H1 (cell line): ENCODE measurements at regions not wholly inside any gene's neighbourhood (a gene's known extent, or its start where the extent isn't known, plus 50 kb on each side); places are given as distances from the start of the nearest gene placed in this dataset.

Experiments used
- CTCF ChIA-PET: fragments of 300-600 bp; sonication (Branson Sonifier 250); formaldehyde crosslinking; loops from one replicate; lab custom pipeline; 2021; ENCODE audit not compliant: partially characterized antibody; lab: Charles Lee
- POLR2A ChIA-PET: fragments of 300-600 bp; sonication (Branson Sonifier 250); formaldehyde crosslinking; loops from one replicate; lab custom pipeline; 2021; ENCODE audit warnings: inconsistent platforms; ENCODE audit not compliant: partially characterized antibody; lab: Charles Lee
- DNase-seq, 2 experiments: peaks; one replicate each; pipeline versions ENCODE4 v3.0.0 to v3.0.0-alpha.2; 2010 to 2022; ENCODE audit warnings: low spot score in 2 of 2, low read depth in 1 of 2, mixed read lengths in 1 of 2
- FAIRE-seq: peaks from 2 replicates; lab custom pipeline; 2011; peaks lifted over from hg19 to GRCh38; lab: Jason Lieb, UNC
- H2AFZ ChIP-seq: 2 replicates; pipeline ENCODE4 v1.8.1; 2012; ENCODE audit warnings: low read length, inconsistent platforms
- H2AK5ac ChIP-seq: 2 replicates; pipeline ENCODE4 v1.6.1; 2013; ENCODE audit warnings: low read depth, low read length
- H2BK120ac ChIP-seq: replicated peaks from 2 replicates; pipeline ENCODE3; 2013; ENCODE audit warnings: low read depth, low read length, inconsistent platforms
- H2BK12ac ChIP-seq: 2 replicates; pipeline ENCODE4 v1.6.1; 2013; ENCODE audit warnings: low read depth, low read length
- H2BK15ac ChIP-seq: 2 replicates; pipeline ENCODE4 v1.6.1; 2013; ENCODE audit warnings: low read length
- H2BK20ac ChIP-seq: 2 replicates; pipeline ENCODE4 v1.6.1; 2013; ENCODE audit warnings: low read length
- H2BK5ac ChIP-seq: 2 replicates; pipeline ENCODE4 v1.6.1; 2013; ENCODE audit warnings: low read depth, low read length
- H3K14ac ChIP-seq: 2 replicates; pipeline ENCODE4 v1.6.1; 2013; ENCODE audit warnings: inconsistent platforms; ENCODE audit not compliant: insufficient read length
- H3K18ac ChIP-seq: 2 replicates; pipeline ENCODE4 v1.6.1; 2013; ENCODE audit warnings: low read length; ENCODE audit errors: extremely low read depth
- H3K23ac ChIP-seq: 2 replicates; pipeline ENCODE4 v1.6.1; 2013; ENCODE audit warnings: inconsistent platforms; ENCODE audit not compliant: insufficient read length
- H3K23me2 ChIP-seq: 2 replicates; pipeline ENCODE4 v1.6.1; 2013; ENCODE audit warnings: low read depth, low read length
- H3K27ac ChIP-seq: 2 replicates; pipeline ENCODE4 v1.6.1; 2011; ENCODE audit warnings: low read depth, low read length, inconsistent platforms
- H3K27me3 ChIP-seq, 4 experiments: replicated peaks in 1 of 4; 1 replicate in 1 of 4; 2 replicates in 3 of 4; pipeline versions ENCODE4 v1.6.1 to v1.8.1; 2011 to 2013; ENCODE audit warnings: low read length in 3 of 4, mild to moderate bottlenecking in 3 of 4, inconsistent platforms in 2 of 4, mixed read lengths in 2 of 4, moderate library complexity in 1 of 4; ENCODE audit not compliant: control insufficient read depth in 3 of 4, insufficient read depth in 3 of 4; ENCODE audit errors: extremely low read depth in 1 of 4
- H3K36me3 ChIP-seq, 4 experiments: 2 replicates each; pipeline versions ENCODE4 v1.6.1 to v1.8.1; 2011 to 2013; ENCODE audit warnings: mild to moderate bottlenecking in 4 of 4, low read length in 3 of 4, moderate library complexity in 2 of 4, control low read depth in 1 of 4, inconsistent platforms in 1 of 4; ENCODE audit not compliant: insufficient read depth in 4 of 4, control insufficient read depth in 2 of 4
- H3K4ac ChIP-seq: replicated peaks from 2 replicates; pipeline ENCODE3; 2013; ENCODE audit warnings: low read length, low read depth, mixed read lengths, inconsistent platforms; ENCODE audit not compliant: insufficient read length
- H3K4me1 ChIP-seq, 4 experiments: replicated peaks in 1 of 4; 1 replicate in 1 of 4; 2 replicates in 3 of 4; pipeline versions ENCODE4 v1.6.1 to v1.8.1; 2011 to 2013; ENCODE audit warnings: low read length in 3 of 4, inconsistent platforms in 2 of 4, mixed read lengths in 1 of 4; ENCODE audit not compliant: insufficient read depth in 4 of 4, control insufficient read depth in 3 of 4
- H3K4me2 ChIP-seq, 2 experiments: 2 replicates each; pipeline versions ENCODE4 v1.6.1 to v1.8.1; 2011 to 2013; ENCODE audit warnings: low read depth in 2 of 2, low read length in 2 of 2, control low read depth in 1 of 2, inconsistent platforms in 1 of 2, mild to moderate bottlenecking in 1 of 2; ENCODE audit not compliant: insufficient read depth in 1 of 2
- H3K4me3 ChIP-seq, 4 experiments: fragments of 200-600, 300-600 bp in 1 of 4; sonication (generic), shearing (Covaris generic), sonication (Bioruptor Twin) in 1 of 4; 2 replicates each; pipeline versions ENCODE4 v1.5.1 to v1.8.1; 2011 to 2016; ENCODE audit warnings: low read length in 4 of 4, low read depth in 3 of 4, control low read depth in 2 of 4, inconsistent platforms in 2 of 4, mild to moderate bottlenecking in 2 of 4, mixed read lengths in 1 of 4, moderate library complexity in 1 of 4; ENCODE audit not compliant: insufficient read depth in 2 of 4; ENCODE audit errors: extremely low read depth in 1 of 4
- H3K56ac ChIP-seq: replicated peaks from 2 replicates; pipeline ENCODE3; 2013; ENCODE audit warnings: low read depth, mild to moderate bottlenecking, mixed read lengths, low read length, inconsistent platforms; ENCODE audit not compliant: insufficient read length
- H3K79me1 ChIP-seq: 2 replicates; pipeline ENCODE4 v1.6.1; 2013; ENCODE audit warnings: low read depth, low read length, control low read depth
- H3K79me2 ChIP-seq, 2 experiments: 2 replicates each; pipeline versions ENCODE4 v1.6.1 to v1.8.1; 2012 to 2013; ENCODE audit warnings: low read length in 2 of 2, mild to moderate bottlenecking in 2 of 2, inconsistent platforms in 1 of 2; ENCODE audit not compliant: insufficient read depth in 2 of 2, control insufficient read depth in 1 of 2
- H3K9ac ChIP-seq, 4 experiments: replicated peaks in 1 of 4; 1 replicate in 1 of 4; 2 replicates in 3 of 4; pipeline versions ENCODE4 v1.6.1 to v1.8.1; 2011 to 2013; ENCODE audit warnings: low read depth in 3 of 4, low read length in 3 of 4, control low read depth in 2 of 4, mild to moderate bottlenecking in 2 of 4, moderate library complexity in 2 of 4, inconsistent platforms in 1 of 4; ENCODE audit errors: extremely low read depth in 1 of 4
- H3K9me3 ChIP-seq, 2 experiments: 2 replicates each; pipeline versions ENCODE4 v1.6.1 to v1.8.1; 2012 to 2013; ENCODE audit warnings: mild to moderate bottlenecking in 2 of 2, moderate library complexity in 2 of 2, control low read depth in 1 of 2, inconsistent platforms in 1 of 2, low read depth in 1 of 2, low read length in 1 of 2, mixed read lengths in 1 of 2; ENCODE audit not compliant: insufficient read depth in 2 of 2
- H4K20me1 ChIP-seq, 2 experiments: replicated peaks in 1 of 2; 2 replicates each; pipeline versions ENCODE3 to v1.8.1; 2011 to 2013; ENCODE audit warnings: inconsistent platforms in 2 of 2, low read length in 2 of 2, mild to moderate bottlenecking in 1 of 2; ENCODE audit not compliant: insufficient read depth in 2 of 2, control insufficient read depth in 1 of 2
- H4K5ac ChIP-seq: 2 replicates; pipeline ENCODE4 v1.6.1; 2013; ENCODE audit warnings: low read length, low read depth, mixed read lengths, inconsistent platforms; ENCODE audit not compliant: insufficient read length
- H4K8ac ChIP-seq: 2 replicates; pipeline ENCODE4 v1.8.0; 2013; ENCODE audit warnings: mild to moderate bottlenecking, moderate library complexity, low read length, inconsistent platforms; ENCODE audit not compliant: insufficient read depth; ENCODE audit errors: extremely low read depth
- H4K91ac ChIP-seq: replicated peaks from 2 replicates; pipeline ENCODE3; 2013; ENCODE audit warnings: low read length, mixed read lengths, inconsistent platforms; ENCODE audit not compliant: insufficient read length
- RBBP5 ChIP-seq: IDR thresholded peaks from 2 replicates; pipeline ENCODE4 v1.7.1; 2012; ENCODE audit warnings: low read depth, mild to moderate bottlenecking, inconsistent platforms, low read length, moderate library complexity, borderline replicate concordance
- RFX5 ChIP-seq: IDR thresholded peaks from 2 replicates; pipeline ENCODE4 v1.6.1; 2011; ENCODE audit warnings: low read depth, low read length, improper control_type of control experiment, borderline replicate concordance
- TCF12 ChIP-seq: IDR thresholded peaks from 2 replicates; pipeline ENCODE4 v1.6.1; 2011; ENCODE audit warnings: low read depth, mild to moderate bottlenecking, low read length
- WGBS, 2 experiments: shearing (Covaris generic) in 1 of 2; methylation state at CpG; one replicate each; pipeline versions ENCODE4 v1.1.6 to v1.1.7; 2013 to 2015; ENCODE audit warnings: low lambda C conversion rate in 2 of 2, mixed read lengths in 2 of 2, inconsistent platforms in 1 of 2, low coverage in 1 of 2, missing lambda C conversion rate in 1 of 2; ENCODE audit not compliant: insufficient replicate concordance in 2 of 2, insufficient coverage in 1 of 2, insufficient read length in 1 of 2; ENCODE audit errors: extremely low coverage in 1 of 2, missing lambda C conversion rate in 1 of 2; 5-methylcytosine and 5-hydroxymethylcytosine counted together

DNA sequence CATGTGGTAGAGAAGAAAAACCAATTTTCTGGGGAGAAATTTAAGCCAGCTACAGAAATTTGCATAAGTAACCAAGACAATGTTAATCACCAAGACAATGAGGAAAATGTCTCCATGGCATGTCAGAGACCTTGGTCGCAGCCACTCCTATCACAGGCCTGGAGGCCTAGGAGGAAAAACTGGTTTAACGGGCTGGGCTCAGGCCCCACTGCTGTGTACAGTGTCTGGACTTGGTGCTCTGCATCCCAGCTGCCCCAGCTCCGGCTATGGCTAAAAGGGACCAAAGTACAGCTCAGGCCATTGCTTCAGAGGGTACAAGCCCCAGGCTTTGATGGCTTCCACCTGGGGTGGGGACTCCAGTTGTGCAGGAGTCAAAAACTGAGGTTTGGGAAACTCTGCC lies 1075.1 kb upstream of the CDH18 start:
- WGBS, 2 experiments = 93% methylated on average over 3 of the region's 3 CpGs; no CpG with 5 or more reads in 1 of the 2 experiments
- no peak for FAIRE-seq
- TF ChIP-seq RBBP5 (no peak), RFX5 (no peak), TCF12 (no peak)

More for the DNA sequence above, 1075.1 kb upstream of the CDH18 start:
- Histone ChIP-seq H4K5ac (no peak overlapping the region), H3K23me2 (no peaks in the 10 kb centered on the region), H3K4me2 (no peak overlapping the region), H3K23ac (no peak overlapping the region), H3K4me1 (no peaks in the 10 kb centered on the region), H3K27me3 (no peaks in the 10 kb centered on the region), H3K79me2 (no peaks in the 10 kb centered on the region), H3K4me3 (no peak overlapping the region), H4K8ac (no peak overlapping the region), H4K91ac (no peak overlapping the region), H3K79me1 (no peaks in the 10 kb centered on the region), H2AK5ac (no peak overlapping the region), H2BK20ac (no peak overlapping the region), H4K20me1 (no peaks in the 10 kb centered on the region), H2BK15ac (no peak overlapping the region), H3K14ac (no peak overlapping the region), H3K56ac (no peak overlapping the region), H3K18ac (no peak overlapping the region), H2BK12ac (no peak overlapping the region), H3K4ac (no peak overlapping the region), H3K36me3 (no peaks in the 10 kb centered on the region; a peak in 1 of 8 replicates), H3K9ac (no peak overlapping the region), H3K9me3 (peaks cover 14 to 18% of the 10 kb centered on the region in 2 experiments; a peak in 3 of 4 replicates), H2AFZ (no peak overlapping the region), H2BK120ac (no peak overlapping the region), H3K27ac (no peak overlapping the region), H2BK5ac (no peak overlapping the region)
- ChIA-PET CTCF (no interaction called here), POLR2A (no interaction called here)
- DNase-seq = no peak
